Spleen (tissue), 7 donors: ENCODE measurements at regions not wholly inside any gene's neighbourhood (a gene's known extent, or its start where the extent isn't known, plus 50 kb on each side); places are given as distances from the start of the nearest gene placed in this dataset.

Experiments used
- POLR2A ChIP-seq, 3 donors: fragments of 450-650 bp; IDR thresholded peaks; one replicate each; pipeline ENCODE4 v1.5.1; 2017; ENCODE audit warnings: antibody characterized with exemption in 3 of 3, mild to moderate bottlenecking in 1 of 3
- TF ChIP-seq, protein P1 (sequence below), 11 experiments: fragments of 200-600 bp in 7 of 11; fragments of 450-650 bp in 4 of 11; sonication (generic) in 4 of 11; IDR thresholded peaks in 8 of 11; conservative IDR thresholded peaks in 3 of 11; 1 replicate in 7 of 11; 2 replicates in 4 of 11; pipeline versions ENCODE4 v1.4.0 to v1.8.0; 2016 to 2021; ENCODE audit warnings: antibody characterized with exemption in 11 of 11, inconsistent platforms in 4 of 11, mild to moderate bottlenecking in 1 of 11
- donor health status: DM: no; HTN: no; CAD: no; lungs with moderate emphysema.
- donor health status: DM: no; HTN: no; CAD: no.
- donor health status: DM: no; HTN: no; CAD: no.

DNA sequence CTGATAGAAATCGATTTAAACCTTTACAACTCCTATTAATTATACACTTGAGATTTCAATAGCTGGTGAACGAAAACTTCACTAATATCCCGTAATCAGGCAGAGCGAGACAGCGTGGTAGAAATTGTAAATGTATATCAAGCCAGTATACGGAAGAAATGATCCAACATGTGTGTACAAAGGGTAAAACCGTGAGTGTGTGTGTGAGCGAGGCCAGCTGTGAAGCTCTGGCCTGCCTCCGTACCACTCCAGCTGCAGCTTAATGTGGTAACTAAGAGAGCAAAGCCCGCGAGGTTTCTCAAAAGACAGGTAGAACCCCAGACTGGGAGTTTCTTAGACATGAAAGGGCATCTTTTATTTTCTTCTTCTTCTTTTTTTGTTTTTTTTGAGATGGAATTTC lies 52.3 kb upstream of the ZNF516 start:
- TF ChIP-seq, protein P1, sequence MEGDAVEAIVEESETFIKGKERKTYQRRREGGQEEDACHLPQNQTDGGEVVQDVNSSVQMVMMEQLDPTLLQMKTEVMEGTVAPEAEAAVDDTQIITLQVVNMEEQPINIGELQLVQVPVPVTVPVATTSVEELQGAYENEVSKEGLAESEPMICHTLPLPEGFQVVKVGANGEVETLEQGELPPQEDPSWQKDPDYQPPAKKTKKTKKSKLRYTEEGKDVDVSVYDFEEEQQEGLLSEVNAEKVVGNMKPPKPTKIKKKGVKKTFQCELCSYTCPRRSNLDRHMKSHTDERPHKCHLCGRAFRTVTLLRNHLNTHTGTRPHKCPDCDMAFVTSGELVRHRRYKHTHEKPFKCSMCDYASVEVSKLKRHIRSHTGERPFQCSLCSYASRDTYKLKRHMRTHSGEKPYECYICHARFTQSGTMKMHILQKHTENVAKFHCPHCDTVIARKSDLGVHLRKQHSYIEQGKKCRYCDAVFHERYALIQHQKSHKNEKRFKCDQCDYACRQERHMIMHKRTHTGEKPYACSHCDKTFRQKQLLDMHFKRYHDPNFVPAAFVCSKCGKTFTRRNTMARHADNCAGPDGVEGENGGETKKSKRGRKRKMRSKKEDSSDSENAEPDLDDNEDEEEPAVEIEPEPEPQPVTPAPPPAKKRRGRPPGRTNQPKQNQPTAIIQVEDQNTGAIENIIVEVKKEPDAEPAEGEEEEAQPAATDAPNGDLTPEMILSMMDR (IDR thresholded peaks at IDR 0.05 in 8 of 11, conservative IDR thresholded peaks at IDR 0.05 in 3 of 11) = no peak
- TF ChIP-seq POLR2A (IDR thresholded peaks at IDR 0.05) = no peak
